Adrenal gland (tissue), 9 donors: ENCODE measurements at regions not wholly inside any gene's neighbourhood (a gene's known extent, or its start where the extent isn't known, plus 50 kb on each side); places are given as distances from the start of the nearest gene placed in this dataset.

Source experiments
- DNase-seq, 7 donors: peaks; one replicate each; pipeline ENCODE4 v3.0.0-alpha.2; 2019 to 2020
- H3K27ac ChIP-seq, 5 donors: fragments of 200-600 bp; sonication (generic) in 4 of 5; 1 replicate in 3 of 5; 2 replicates in 2 of 5; pipeline versions ENCODE4 v1.5.1 to v1.8.0; 2016 to 2020; ENCODE audit warnings: mild to moderate bottlenecking in 1 of 5
- H3K27me3 ChIP-seq: fragments of 200-600 bp; 2 replicates; pipeline ENCODE4 v1.8.0; 2021
- H3K36me3 ChIP-seq, 2 donors: fragments of 200-600 bp; replicated peaks in 1 of 2; 1 replicate in 1 of 2; 2 replicates in 1 of 2; pipeline versions ENCODE4 v1.5.1 to v1.8.0; 2018 to 2022
- H3K4me1 ChIP-seq, 2 donors: fragments of 200-600 bp; replicated peaks in 1 of 2; 1 replicate in 1 of 2; 2 replicates in 1 of 2; pipeline versions ENCODE4 v1.5.1 to v1.8.0; 2018 to 2021
- H3K4me3 ChIP-seq, 4 donors: fragments of 200-600 bp; sonication (generic) in 3 of 4; one replicate each; pipeline ENCODE4 v1.5.1; 2016 to 2018
- H3K9me3 ChIP-seq, 3 donors: fragments of 200-600 bp; sonication (generic) in 1 of 3; replicated peaks in 1 of 3; 1 replicate in 2 of 3; 2 replicates in 1 of 3; pipeline versions ENCODE4 v1.5.1 to v1.8.0; 2016 to 2021
- POLR2A ChIP-seq, 2 donors: fragments of 450-650 bp; IDR thresholded peaks; one replicate each; pipeline ENCODE4 v1.6.1; 2017; ENCODE audit warnings: antibody characterized with exemption in 2 of 2, mild to moderate bottlenecking in 2 of 2, moderate library complexity in 1 of 2
- WGBS, 4 donors: extraction: QIAGEN DNeasy Blood & Tissue Kit in 2 of 4; methylation state at CpG; one replicate each; pipeline versions ENCODE4 v1.1.5 to v1.1.7; 2013 to 2017; 5-methylcytosine and 5-hydroxymethylcytosine counted together
- intact Hi-C, 2 donors: fragments of 100-400 bp; cut with DNase I; formaldehyde crosslinking; loops; one replicate each; pipeline versions ENCODE4 v1.14.1 to v1.15.0; 2022 to 2023
- TF ChIP-seq, protein P1 (sequence below), 6 experiments: fragments of 450-650 bp in 4 of 6; fragments of 200-600 bp in 2 of 6; sonication (generic) in 1 of 6; IDR thresholded peaks; 1 replicate in 5 of 6; 2 replicates in 1 of 6; pipeline versions ENCODE4 v1.5.1 to v1.8.0; 2016 to 2021; ENCODE audit warnings: antibody characterized with exemption in 6 of 6, mild to moderate bottlenecking in 2 of 6, moderate library complexity in 1 of 6
- donor health status: healthy with polysubstance abuse.
- donor health status: Bipolar disorder and iron deficiency.
- donor health status: DM: yes; HTN: yes; CAD: no.
- donor health status: DM: no; HTN: no; CAD: no.
- donor health status: DM: no; HTN: no; CAD: no.

DNA sequence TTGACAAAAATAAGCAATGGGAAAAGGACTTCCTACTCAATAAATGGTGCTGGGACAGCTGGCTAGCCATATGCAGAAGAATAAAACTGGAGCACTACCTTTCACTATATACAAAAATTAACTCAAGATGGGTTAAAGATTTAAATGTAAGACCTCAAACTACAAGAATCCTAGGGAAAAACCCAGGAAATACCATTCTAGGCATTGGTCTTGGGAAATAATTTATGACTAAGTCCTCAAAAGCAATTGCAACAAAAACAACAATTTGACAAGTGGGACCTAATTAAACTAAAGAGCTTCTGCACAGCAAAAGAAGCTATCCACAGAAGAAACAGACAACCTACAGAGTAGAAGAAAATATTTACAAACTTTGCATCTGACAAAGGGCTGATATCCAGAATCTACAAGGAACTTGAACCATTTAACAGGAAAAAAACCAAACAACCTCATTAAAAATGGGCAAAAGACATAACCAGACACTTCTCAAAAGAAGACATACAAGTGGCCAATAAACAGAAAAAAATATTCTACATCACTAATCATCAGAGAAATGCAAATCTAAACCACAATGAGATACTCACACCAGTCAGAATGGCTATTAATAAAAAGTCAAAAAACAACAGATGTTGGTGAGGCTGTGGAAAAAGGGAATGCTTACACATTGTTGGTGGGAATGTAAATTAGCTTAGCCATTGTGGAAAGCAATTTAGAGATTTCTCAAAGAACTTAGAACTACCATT, 75.2 kb upstream of the CPEB4 start:
- TF ChIP-seq, protein P1, sequence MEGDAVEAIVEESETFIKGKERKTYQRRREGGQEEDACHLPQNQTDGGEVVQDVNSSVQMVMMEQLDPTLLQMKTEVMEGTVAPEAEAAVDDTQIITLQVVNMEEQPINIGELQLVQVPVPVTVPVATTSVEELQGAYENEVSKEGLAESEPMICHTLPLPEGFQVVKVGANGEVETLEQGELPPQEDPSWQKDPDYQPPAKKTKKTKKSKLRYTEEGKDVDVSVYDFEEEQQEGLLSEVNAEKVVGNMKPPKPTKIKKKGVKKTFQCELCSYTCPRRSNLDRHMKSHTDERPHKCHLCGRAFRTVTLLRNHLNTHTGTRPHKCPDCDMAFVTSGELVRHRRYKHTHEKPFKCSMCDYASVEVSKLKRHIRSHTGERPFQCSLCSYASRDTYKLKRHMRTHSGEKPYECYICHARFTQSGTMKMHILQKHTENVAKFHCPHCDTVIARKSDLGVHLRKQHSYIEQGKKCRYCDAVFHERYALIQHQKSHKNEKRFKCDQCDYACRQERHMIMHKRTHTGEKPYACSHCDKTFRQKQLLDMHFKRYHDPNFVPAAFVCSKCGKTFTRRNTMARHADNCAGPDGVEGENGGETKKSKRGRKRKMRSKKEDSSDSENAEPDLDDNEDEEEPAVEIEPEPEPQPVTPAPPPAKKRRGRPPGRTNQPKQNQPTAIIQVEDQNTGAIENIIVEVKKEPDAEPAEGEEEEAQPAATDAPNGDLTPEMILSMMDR (IDR thresholded peaks at IDR 0.05), result no peak
- TF ChIP-seq POLR2A (IDR thresholded peaks at IDR 0.05), result no peak
- intact Hi-C loops, result no loop called here
- H3K27ac ChIP-seq, result no peak overlapping the region

DNA sequence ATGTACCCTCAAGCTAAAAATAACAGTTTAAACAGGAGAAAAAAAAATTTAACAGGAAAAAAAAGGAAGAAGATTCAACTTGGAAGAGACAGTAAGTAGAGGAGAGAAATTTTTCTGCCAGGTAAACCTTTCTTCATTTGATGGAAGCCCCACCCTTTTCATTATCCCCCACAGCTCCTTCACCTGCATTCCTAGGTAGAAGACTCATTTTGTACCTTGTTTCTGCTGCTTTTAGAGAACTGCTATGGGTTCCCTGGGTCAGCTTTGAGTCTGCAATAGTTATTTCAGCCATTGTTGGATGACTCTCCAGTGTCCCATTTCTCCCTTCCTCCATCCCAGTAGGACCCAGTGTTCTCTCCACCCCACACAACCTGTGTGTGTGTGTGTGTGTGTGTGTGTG, 74.1 kb upstream of the CPEB4 start:
- TF ChIP-seq, protein P1 (IDR thresholded peaks at IDR 0.05), result no peak
- no peak for TF ChIP-seq POLR2A (IDR thresholded peaks at IDR 0.05)
- intact Hi-C loops, result no loop called here
- Histone ChIP-seq H3K4me3 (no peak overlapping the region), H3K27me3 (no peaks in the 10 kb centered on the region), H3K27ac (no peak overlapping the region), H3K36me3 (no peaks in the 10 kb centered on the region), H3K9me3 (no peaks in the 10 kb centered on the region), H3K4me1 (peaks cover 0 to 3% of the 10 kb centered on the region in 2 donors)
- DNase-seq, result no peak

More for the DNA sequence above, 75.2 kb upstream of the CPEB4 start:
- no peak overlapping the region for H3K4me3 ChIP-seq
- no peak for DNase-seq
- no peaks in the 10 kb centered on the region for H3K9me3 ChIP-seq
- peaks cover 10% of the 10 kb centered on the region in 2 donors for H3K4me1 ChIP-seq
- no peaks in the 10 kb centered on the region for H3K36me3 ChIP-seq
- H3K27me3 ChIP-seq, result no peaks in the 10 kb centered on the region

DNA sequence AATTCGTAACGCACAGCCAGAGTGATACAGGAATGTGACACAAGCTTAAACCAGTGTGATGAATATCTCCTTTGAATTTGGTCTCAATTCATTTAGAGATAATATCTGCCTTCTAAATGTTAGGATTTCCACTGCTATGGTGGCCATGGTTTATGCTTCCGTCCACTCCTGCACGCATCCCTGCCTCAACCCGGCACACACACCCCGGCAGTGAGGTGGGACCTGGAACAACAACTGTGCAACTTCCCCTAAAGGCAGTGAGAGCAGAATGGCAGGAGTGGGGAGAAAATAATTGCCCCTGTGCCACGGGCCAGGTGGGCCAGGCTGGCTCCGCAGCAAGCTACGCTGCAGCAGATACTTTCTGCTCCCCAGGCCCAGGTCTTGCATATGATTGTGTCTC, 72.6 kb upstream of the CPEB4 start:
- DNase-seq, result no peak
- TF ChIP-seq, protein P1 (IDR thresholded peaks at IDR 0.05), result no peak
- TF ChIP-seq POLR2A (IDR thresholded peaks at IDR 0.05), result no peak
- 70 to 94% (median 87%) methylated on average over 9 of the region's 9 CpGs for WGBS, 4 donors
- H3K36me3 ChIP-seq, result no peaks in the 10 kb centered on the region
- no peaks in the 10 kb centered on the region for H3K9me3 ChIP-seq
- no peak overlapping the region for H3K27ac ChIP-seq
- no peaks in the 10 kb centered on the region for H3K27me3 ChIP-seq
- H3K4me1 ChIP-seq, result no peaks in the 10 kb centered on the region
- H3K4me3 ChIP-seq, result no peak overlapping the region
- intact Hi-C loops, result no loop called here

DNA sequence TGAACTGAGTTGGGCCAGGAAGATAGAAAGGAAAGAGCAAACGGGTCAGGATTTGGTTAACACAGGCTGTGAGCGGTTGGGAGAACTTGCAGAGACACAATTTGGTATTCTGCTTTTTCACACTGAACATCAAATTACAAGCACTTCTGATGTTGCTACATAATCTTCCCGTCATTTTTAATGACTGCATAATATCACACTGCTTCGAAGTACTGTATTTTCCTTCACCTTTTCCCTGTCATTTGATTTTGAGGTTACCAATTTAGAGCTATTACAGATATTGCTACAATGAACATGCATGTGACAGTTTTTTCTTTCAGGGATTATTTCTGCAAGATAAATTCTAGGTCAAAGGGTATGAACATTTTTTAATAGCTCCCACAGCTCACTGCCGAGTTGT, 71.4 kb upstream of the CPEB4 start:
- 70 to 82% (median 76%) methylated on average over 5 of the region's 5 CpGs for WGBS, 4 donors
- H3K4me3 ChIP-seq, result no peak overlapping the region
- H3K27me3 ChIP-seq, result no peaks in the 10 kb centered on the region
- H3K36me3 ChIP-seq, result no peaks in the 10 kb centered on the region
- no peaks in the 10 kb centered on the region for H3K9me3 ChIP-seq
- intact Hi-C loops, result no loop called here
- TF ChIP-seq, protein P1 (IDR thresholded peaks at IDR 0.05), result no peak
- TF ChIP-seq POLR2A (IDR thresholded peaks at IDR 0.05), result no peak
- H3K4me1 ChIP-seq, result no peaks in the 10 kb centered on the region
- no peak for DNase-seq
- no peak overlapping the region for H3K27ac ChIP-seq
